ENCODE measurements at regions not wholly inside any gene's neighbourhood (a gene's known extent, or its start where the extent isn't known, plus 50 kb on each side); places are given as distances from the start of the nearest gene placed in this dataset.
A peak's percentile ranks its signal among the peaks of the same experiment; 100 is the strongest.

DNA sequence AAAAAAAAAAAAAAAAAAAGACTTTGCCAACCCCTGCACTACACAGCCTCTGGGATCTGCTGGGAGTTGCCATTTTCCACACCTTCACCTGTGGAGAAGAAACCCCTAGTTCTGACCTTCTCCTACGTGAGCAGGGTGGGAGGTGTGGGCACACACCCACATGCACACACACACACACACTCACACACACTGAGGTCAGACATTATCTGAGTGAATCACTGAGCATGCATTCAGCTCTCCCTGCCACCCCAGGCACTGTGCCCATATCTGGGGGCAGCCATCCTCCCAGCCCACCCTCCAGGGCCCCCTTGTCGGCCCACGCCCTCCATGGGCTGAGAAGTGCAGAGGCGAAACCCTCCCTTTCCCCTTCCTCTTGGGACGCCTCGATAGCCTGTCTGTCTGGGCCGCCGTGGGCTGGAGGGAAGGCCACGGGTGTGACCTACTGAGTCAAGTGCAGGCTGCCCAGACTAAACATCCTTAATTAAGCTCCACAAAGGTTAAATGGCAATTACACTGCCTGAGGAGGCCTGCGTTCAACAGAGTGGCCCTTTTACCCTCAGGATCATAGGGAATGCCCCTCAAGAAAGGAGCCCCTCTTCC is 143.8 kb downstream of the C16orf95 start:
- Histone ChIP-seq H3F3A (ENCODE audit: insufficient read depth) (no peaks in the 10 kb centered on the region), H3K9me2 (ENCODE audit: insufficient read depth) (no peaks in the 10 kb centered on the region), H4K20me1 (ENCODE audit: insufficient read depth) (no peaks in the 10 kb centered on the region), H3K4me3 (no peak overlapping the region), H3K79me2 (ENCODE audit: insufficient read depth) (no peaks in the 10 kb centered on the region), H3K27ac (no peak overlapping the region), H3K4me1 (ENCODE audit: insufficient read depth) (0 out of 2 replicates have a peak, but pooled peaks cover 6% of the 10 kb centered on the region), H3K36me3 (ENCODE audit: low read depth) (no peaks in the 10 kb centered on the region), H3K27me3 (replicated peaks; ENCODE audit: insufficient read depth) (no peaks in the 10 kb centered on the region), H3K4me2 (ENCODE audit: unreplicated experiment) (no peak overlapping the region), H3K9ac (no peak overlapping the region), H2AFZ (no peak overlapping the region), H3K9me3 (ENCODE audit: low read depth) (no peaks in the 10 kb centered on the region)
- TF ChIP-seq EZH2phosphoT487 (IDR thresholded peaks at IDR 0.05; ENCODE audit: insufficient read depth, low read depth) (no peak), EZH2 (IDR thresholded peaks at IDR 0.05; ENCODE audit: insufficient read depth, poor library complexity, severe bottlenecking) (no peak)
- DNase-seq, result peak; percentile 31
- 65 to 69% methylated on average over 10 of the region's 10 CpGs for WGBS, 2 experiments (ENCODE audit: low coverage in 1 of 2, low lambda C conversion rate in 2 of 2, missing lambda C conversion rate in 2 of 2)
- in situ Hi-C loops (cut with MboI), result no loop called here

DNA sequence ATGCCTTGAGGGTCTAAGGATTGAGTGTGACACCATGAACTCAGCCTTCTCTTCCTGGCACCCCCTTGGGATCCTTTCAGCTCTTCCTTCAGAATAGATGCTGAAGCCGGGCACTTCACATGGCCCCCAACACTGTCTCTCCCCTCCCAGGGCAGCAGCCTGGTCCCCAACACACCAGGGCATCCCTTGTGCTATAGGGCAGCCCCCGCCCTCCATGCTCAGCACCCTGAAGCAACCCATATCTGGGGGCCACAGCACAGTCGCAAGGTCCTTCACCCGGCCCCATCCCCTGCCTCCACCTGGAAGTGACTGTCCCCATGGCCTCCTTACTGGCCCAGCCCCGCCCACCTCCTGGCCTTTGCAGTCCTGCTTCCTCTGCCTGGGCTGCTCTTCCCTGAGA is 143.1 kb downstream of the C16orf95 start:
- Histone ChIP-seq H3K9me2 (ENCODE audit: insufficient read depth) (no peaks in the 10 kb centered on the region), H3K27ac (no peak overlapping the region), H3K9ac (no peak overlapping the region), H3K27me3 (replicated peaks; ENCODE audit: insufficient read depth) (no peaks in the 10 kb centered on the region), H3K4me2 (ENCODE audit: unreplicated experiment) (no peak overlapping the region), H2AFZ (no peak overlapping the region), H3K4me3 (no peak overlapping the region), H3K4me1 (ENCODE audit: insufficient read depth) (peaks cover 11% of the 10 kb centered on the region; the same call in 1 of the 2 replicates), H3F3A (ENCODE audit: insufficient read depth) (no peaks in the 10 kb centered on the region), H3K36me3 (ENCODE audit: low read depth) (no peaks in the 10 kb centered on the region), H3K9me3 (ENCODE audit: low read depth) (no peaks in the 10 kb centered on the region), H3K79me2 (ENCODE audit: insufficient read depth) (no peaks in the 10 kb centered on the region), H4K20me1 (ENCODE audit: insufficient read depth) (no peaks in the 10 kb centered on the region)
- TF ChIP-seq EZH2 (IDR thresholded peaks at IDR 0.05; ENCODE audit: insufficient read depth, poor library complexity, severe bottlenecking) (no peak), EZH2phosphoT487 (IDR thresholded peaks at IDR 0.05; ENCODE audit: insufficient read depth, low read depth) (no peak)
- no peak for DNase-seq
- WGBS, 2 experiments (ENCODE audit: low coverage in 1 of 2, low lambda C conversion rate in 2 of 2, missing lambda C conversion rate in 2 of 2), result 79 to 87% methylated on average over 2 to 5 of the region's 5 CpGs
- in situ Hi-C loops (cut with MboI), result no loop called here

DNA sequence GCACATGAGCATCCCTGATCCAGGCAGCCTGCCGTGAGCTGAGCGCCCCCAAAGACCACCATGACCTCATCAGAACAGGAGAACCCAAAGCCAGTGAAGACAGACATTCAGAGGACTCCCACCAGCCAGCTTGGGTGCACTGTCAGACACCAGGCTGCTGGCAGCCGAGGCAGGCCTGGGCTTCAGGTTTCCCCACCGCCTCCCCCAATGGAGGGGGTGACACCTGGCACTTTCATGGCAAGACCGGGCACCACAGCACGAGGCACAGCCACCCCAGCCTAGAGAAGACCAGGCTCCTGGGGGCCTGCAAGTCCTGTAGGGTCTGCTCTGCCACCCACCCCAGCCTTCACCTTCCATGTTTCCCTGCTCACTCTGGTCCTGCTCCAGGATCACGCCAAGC is 140.5 kb downstream of the C16orf95 start:
- in situ Hi-C loops (cut with MboI), result no loop called here
- Histone ChIP-seq H4K20me1 (ENCODE audit: insufficient read depth) (no peaks in the 10 kb centered on the region), H3K79me2 (ENCODE audit: insufficient read depth) (no peaks in the 10 kb centered on the region), H3K9ac (no peak overlapping the region), H3K4me2 (ENCODE audit: unreplicated experiment) (no peak overlapping the region), H3K36me3 (ENCODE audit: low read depth) (no peaks in the 10 kb centered on the region), H3K4me1 (ENCODE audit: insufficient read depth) (peaks cover 12% of the 10 kb centered on the region; the same call in 1 of the 2 replicates), H2AFZ (no peak overlapping the region), H3K9me3 (ENCODE audit: low read depth) (no peaks in the 10 kb centered on the region), H3F3A (ENCODE audit: insufficient read depth) (no peaks in the 10 kb centered on the region), H3K27me3 (replicated peaks; ENCODE audit: insufficient read depth) (no peaks in the 10 kb centered on the region), H3K4me3 (no peak overlapping the region), H3K9me2 (ENCODE audit: insufficient read depth) (no peaks in the 10 kb centered on the region), H3K27ac (no peak overlapping the region)
- no peak for DNase-seq
- WGBS, 2 experiments (ENCODE audit: low coverage in 1 of 2, low lambda C conversion rate in 2 of 2, missing lambda C conversion rate in 2 of 2), result 87 to 92% methylated on average over 7 of the region's 7 CpGs
- TF ChIP-seq EZH2phosphoT487 (IDR thresholded peaks at IDR 0.05; ENCODE audit: insufficient read depth, low read depth), result no peak
- no peak for TF ChIP-seq EZH2 (IDR thresholded peaks at IDR 0.05; ENCODE audit: insufficient read depth, poor library complexity, severe bottlenecking)

DNA sequence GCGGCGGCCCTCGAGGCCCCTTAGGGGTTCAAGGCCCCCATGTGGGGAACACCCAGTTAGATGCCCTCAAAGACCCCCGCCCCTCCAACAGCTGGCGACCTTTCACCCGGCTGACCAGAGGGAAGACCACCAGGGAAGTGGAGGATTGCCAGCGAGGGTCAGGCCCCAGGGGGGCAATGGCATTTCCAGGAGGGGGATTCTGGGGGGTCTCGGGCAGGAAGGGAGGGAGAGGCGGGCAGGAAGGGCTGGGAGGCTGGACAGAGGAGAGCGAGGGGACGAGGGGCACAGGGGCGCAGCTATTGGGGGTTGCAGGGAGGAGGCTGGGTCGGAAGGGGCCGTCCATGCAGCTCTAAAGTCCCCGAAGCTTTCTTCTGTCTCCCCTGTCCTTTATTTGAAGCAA is 139.5 kb downstream of the C16orf95 start:
- 32 to 39% methylated on average over 10 to 15 of the region's 15 CpGs for WGBS, 2 experiments (ENCODE audit: low coverage in 1 of 2, low lambda C conversion rate in 2 of 2, missing lambda C conversion rate in 2 of 2)
- H2AFZ ChIP-seq, result no peak overlapping the region
- H4K20me1 ChIP-seq (ENCODE audit: insufficient read depth), result no peaks in the 10 kb centered on the region
- in situ Hi-C loops (cut with MboI), result no loop called here
- no peaks in the 10 kb centered on the region for H3K36me3 ChIP-seq (ENCODE audit: low read depth)
- no peaks in the 10 kb centered on the region for H3F3A ChIP-seq (ENCODE audit: insufficient read depth)
- H3K79me2 ChIP-seq (ENCODE audit: insufficient read depth), result no peaks in the 10 kb centered on the region
- no peaks in the 10 kb centered on the region for H3K27me3 ChIP-seq (replicated peaks; ENCODE audit: insufficient read depth)
- H3K9me2 ChIP-seq (ENCODE audit: insufficient read depth), result no peaks in the 10 kb centered on the region
- DNase-seq, result no peak
- no peak overlapping the region for H3K9ac ChIP-seq
- TF ChIP-seq EZH2phosphoT487 (IDR thresholded peaks at IDR 0.05; ENCODE audit: insufficient read depth, low read depth), result no peak
- no peak for TF ChIP-seq EZH2 (IDR thresholded peaks at IDR 0.05; ENCODE audit: insufficient read depth, poor library complexity, severe bottlenecking)
- H3K4me2 ChIP-seq (ENCODE audit: unreplicated experiment), result no peak overlapping the region
- no peak overlapping the region for H3K4me3 ChIP-seq
- H3K9me3 ChIP-seq (ENCODE audit: low read depth), result no peaks in the 10 kb centered on the region
- H3K27ac ChIP-seq, result no peak overlapping the region
- peaks cover 12% of the 10 kb centered on the region; the same call in 1 of the 2 replicates for H3K4me1 ChIP-seq (ENCODE audit: insufficient read depth)

All from GM23248 (cell line).